ENCODE measurements at regions not wholly inside any gene's neighbourhood (a gene's known extent, or its start where the extent isn't known, plus 50 kb on each side); places are given as distances from the start of the nearest gene placed in this dataset.

DNA sequence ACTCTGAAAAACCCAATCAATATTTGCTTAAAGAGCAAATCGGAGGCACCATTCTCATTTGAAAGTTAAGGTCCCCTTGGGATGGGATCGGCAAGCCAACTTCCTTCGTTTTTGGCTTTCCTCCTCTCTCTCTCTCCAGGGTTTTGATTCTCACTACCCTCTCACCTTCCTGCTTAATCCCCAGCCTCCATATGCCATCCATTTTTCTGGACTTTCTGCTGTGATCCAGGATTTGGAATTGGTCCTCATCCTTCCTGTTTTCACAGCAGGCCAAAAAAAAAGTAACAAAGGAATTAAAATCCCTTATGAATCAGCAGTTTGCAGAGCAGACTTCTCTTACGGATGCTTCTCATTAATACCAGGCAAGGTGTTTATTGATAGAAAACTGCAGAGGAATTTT, 283.1 kb upstream of the TMTC4 start:
- H3K27me3 ChIP-seq (ENCODE audit: insufficient read depth, low read length): peaks cover 16% of the 10 kb centered on the region

DNA sequence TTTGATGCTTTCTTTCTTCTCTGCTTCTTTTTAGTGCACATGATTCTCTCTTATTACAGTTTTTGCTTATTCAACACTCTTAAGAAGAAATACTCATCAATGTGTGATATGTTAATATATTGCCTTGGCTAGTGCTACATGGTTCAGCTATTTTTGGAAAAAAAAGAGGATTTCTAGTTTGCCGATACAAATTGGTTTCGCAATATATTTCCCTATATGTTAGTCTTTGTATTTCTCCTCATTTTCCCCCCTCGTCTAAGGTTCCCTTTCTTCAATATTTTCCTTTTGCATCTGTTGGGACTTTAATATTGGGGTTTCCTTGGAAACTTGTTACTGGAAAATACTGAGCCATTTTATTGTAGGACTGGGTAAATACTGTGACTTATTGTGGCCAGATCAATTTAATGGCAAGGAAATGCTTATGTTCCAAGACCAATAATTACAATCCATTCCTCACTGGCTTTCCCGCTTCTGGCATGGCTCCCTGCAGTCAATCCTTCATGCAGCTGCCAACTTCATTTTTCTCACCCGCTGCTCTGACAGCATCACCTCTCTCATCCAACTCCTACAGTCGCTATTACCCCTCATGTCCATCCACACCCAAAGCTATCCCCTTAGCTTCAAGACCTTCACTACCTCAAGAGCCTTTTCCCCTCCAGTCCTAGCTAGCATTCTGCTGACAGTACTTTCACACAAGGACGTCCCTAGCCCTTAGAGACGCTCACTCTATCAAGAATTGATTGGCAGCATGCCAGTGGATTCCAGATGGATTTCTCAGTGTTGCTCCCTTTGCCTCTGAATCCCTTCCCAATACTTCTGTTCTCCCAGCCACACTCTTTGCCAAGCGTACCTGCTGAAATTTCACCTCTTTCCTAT, 280.1 kb upstream of the TMTC4 start:
- no peak overlapping the region for H3K27ac ChIP-seq (ENCODE audit: low read depth, low read length)
- no peak overlapping the region for H3K4me2 ChIP-seq (ENCODE audit: low read length)
- H3K4me1 ChIP-seq (ENCODE audit: control insufficient read depth in 1 of 2, insufficient read depth in 2 of 2, low read length in 2 of 2): no peaks in the 10 kb centered on the region
- H3K9ac ChIP-seq (ENCODE audit: low read length): no peak overlapping the region
- ChIA-PET CTCF (no interaction called here), RAD21 (ENCODE audit: low non-redundant PET in 1 of 2, low total read pairs in 2 of 2, uncharacterized antibody in 2 of 2, unreplicated experiment in 2 of 2) (no interaction called here), POLR2A (no interaction called here)
- H2AFZ ChIP-seq (ENCODE audit: low read depth, low read length, poor library complexity, severe bottlenecking): no peak overlapping the region
- peaks cover 7% of the 10 kb centered on the region; the same call in 1 of the 2 replicates for H3K27me3 ChIP-seq (ENCODE audit: insufficient read depth, low read length)
- H4K20me1 ChIP-seq (ENCODE audit: insufficient read depth): no peaks in the 10 kb centered on the region
- TF ChIP-seq MAX (IDR thresholded peaks at IDR 0.05): no peak
- H3K4me3 ChIP-seq (replicated peaks in 1 of 2; ENCODE audit: low read depth in 1 of 2, low read length in 2 of 2): no peak overlapping the region
- no peaks in the 10 kb centered on the region for H3K36me3 ChIP-seq (ENCODE audit: control insufficient read depth in 1 of 2, insufficient read depth in 2 of 2, low read length in 2 of 2)
- intact Hi-C loops (cut with micrococcal nuclease): no loop called here
- H3K9me2 ChIP-seq (ENCODE audit: insufficient read depth): no peaks in the 10 kb centered on the region
- no peaks in the 10 kb centered on the region for H3K9me3 ChIP-seq (ENCODE audit: control insufficient read depth in 1 of 2, insufficient read depth in 1 of 2, low read depth in 1 of 2, low read length in 2 of 2)
- BruUV-seq (replicated peaks): no TSS peak
- ATAC-seq (no peak), DNase-seq (ENCODE audit: low read depth, low spot score) (no peak)
- H3K79me2 ChIP-seq (ENCODE audit: insufficient read depth, low read length): no peaks in the 10 kb centered on the region

More for the DNA sequence above, 283.1 kb upstream of the TMTC4 start:
- no TSS peak for BruUV-seq (replicated peaks)
- Histone ChIP-seq H3K79me2 (ENCODE audit: insufficient read depth, low read length) (no peaks in the 10 kb centered on the region), H3K4me1 (ENCODE audit: control insufficient read depth in 1 of 2, insufficient read depth in 2 of 2, low read length in 2 of 2) (no peaks in the 10 kb centered on the region), H3K9ac (ENCODE audit: low read length) (no peak overlapping the region), H3K4me2 (ENCODE audit: low read length) (no peak overlapping the region), H3K27ac (ENCODE audit: low read depth, low read length) (no peak overlapping the region), H3K9me2 (ENCODE audit: insufficient read depth) (no peaks in the 10 kb centered on the region), H2AFZ (ENCODE audit: low read depth, low read length, poor library complexity, severe bottlenecking) (no peak overlapping the region), H3K9me3 (ENCODE audit: control insufficient read depth in 1 of 2, insufficient read depth in 1 of 2, low read depth in 1 of 2, low read length in 2 of 2) (no peaks in the 10 kb centered on the region), H3K36me3 (ENCODE audit: control insufficient read depth in 1 of 2, insufficient read depth in 2 of 2, low read length in 2 of 2) (no peaks in the 10 kb centered on the region), H3K4me3 (replicated peaks in 1 of 2; ENCODE audit: low read depth in 1 of 2, low read length in 2 of 2) (no peak overlapping the region), H4K20me1 (ENCODE audit: insufficient read depth) (no peaks in the 10 kb centered on the region)
- DNase-seq (ENCODE audit: low read depth, low spot score) (no peak), ATAC-seq (no peak)
- TF ChIP-seq SP1 (IDR thresholded peaks at IDR 0.05; ENCODE audit: low read depth): no peak
- TF ChIP-seq, protein P1, sequence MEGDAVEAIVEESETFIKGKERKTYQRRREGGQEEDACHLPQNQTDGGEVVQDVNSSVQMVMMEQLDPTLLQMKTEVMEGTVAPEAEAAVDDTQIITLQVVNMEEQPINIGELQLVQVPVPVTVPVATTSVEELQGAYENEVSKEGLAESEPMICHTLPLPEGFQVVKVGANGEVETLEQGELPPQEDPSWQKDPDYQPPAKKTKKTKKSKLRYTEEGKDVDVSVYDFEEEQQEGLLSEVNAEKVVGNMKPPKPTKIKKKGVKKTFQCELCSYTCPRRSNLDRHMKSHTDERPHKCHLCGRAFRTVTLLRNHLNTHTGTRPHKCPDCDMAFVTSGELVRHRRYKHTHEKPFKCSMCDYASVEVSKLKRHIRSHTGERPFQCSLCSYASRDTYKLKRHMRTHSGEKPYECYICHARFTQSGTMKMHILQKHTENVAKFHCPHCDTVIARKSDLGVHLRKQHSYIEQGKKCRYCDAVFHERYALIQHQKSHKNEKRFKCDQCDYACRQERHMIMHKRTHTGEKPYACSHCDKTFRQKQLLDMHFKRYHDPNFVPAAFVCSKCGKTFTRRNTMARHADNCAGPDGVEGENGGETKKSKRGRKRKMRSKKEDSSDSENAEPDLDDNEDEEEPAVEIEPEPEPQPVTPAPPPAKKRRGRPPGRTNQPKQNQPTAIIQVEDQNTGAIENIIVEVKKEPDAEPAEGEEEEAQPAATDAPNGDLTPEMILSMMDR (IDR thresholded peaks at IDR 0.05 in 2 of 3, conservative IDR thresholded peaks at IDR 0.05 in 1 of 3; ENCODE audit: borderline replicate concordance in 1 of 3, insufficient read depth in 1 of 3, low read depth in 2 of 3, low read length in 2 of 3): no peak
- ChIA-PET CTCF (no interaction called here), POLR2A (no interaction called here), RAD21 (ENCODE audit: low non-redundant PET in 1 of 2, low total read pairs in 2 of 2, uncharacterized antibody in 2 of 2, unreplicated experiment in 2 of 2) (no interaction called here)
- intact Hi-C loops (cut with micrococcal nuclease): no loop called here

Data from HCT116 (cell line).